A549 (cell line): ENCODE measurements at regions not wholly inside any gene's neighbourhood (a gene's known extent, or its start where the extent isn't known, plus 50 kb on each side); places are given as distances from the start of the nearest gene placed in this dataset.

ENCODE experiments used
- KDM5A ChIP-seq: fragments of 200-600 bp; sonication (generic); IDR thresholded peaks from 2 replicates; pipeline ENCODE4 v1.6.1; 2016; ENCODE audit warnings: antibody characterized with exemption, mild to moderate bottlenecking
- ZFP36 ChIP-seq: fragments of 450-650 bp; IDR thresholded peaks from 2 replicates; pipeline ENCODE4 v1.6.1; 2014; ENCODE audit warnings: borderline replicate concordance; ENCODE audit not compliant: partially characterized antibody
- TF ChIP-seq, protein P1 (sequence below): fragments of >200 bp; sonication (Bioruptor Twin); formaldehyde crosslinking; IDR thresholded peaks from 3 replicates; pipeline ENCODE4 v1.5.1; 2016

GRCh38 chr20:47854687-47855212, 69.5 kb upstream of the SULF2 start:
- TF ChIP-seq, protein P1, sequence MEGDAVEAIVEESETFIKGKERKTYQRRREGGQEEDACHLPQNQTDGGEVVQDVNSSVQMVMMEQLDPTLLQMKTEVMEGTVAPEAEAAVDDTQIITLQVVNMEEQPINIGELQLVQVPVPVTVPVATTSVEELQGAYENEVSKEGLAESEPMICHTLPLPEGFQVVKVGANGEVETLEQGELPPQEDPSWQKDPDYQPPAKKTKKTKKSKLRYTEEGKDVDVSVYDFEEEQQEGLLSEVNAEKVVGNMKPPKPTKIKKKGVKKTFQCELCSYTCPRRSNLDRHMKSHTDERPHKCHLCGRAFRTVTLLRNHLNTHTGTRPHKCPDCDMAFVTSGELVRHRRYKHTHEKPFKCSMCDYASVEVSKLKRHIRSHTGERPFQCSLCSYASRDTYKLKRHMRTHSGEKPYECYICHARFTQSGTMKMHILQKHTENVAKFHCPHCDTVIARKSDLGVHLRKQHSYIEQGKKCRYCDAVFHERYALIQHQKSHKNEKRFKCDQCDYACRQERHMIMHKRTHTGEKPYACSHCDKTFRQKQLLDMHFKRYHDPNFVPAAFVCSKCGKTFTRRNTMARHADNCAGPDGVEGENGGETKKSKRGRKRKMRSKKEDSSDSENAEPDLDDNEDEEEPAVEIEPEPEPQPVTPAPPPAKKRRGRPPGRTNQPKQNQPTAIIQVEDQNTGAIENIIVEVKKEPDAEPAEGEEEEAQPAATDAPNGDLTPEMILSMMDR, result peak; percentile 44
- TF ChIP-seq ZFP36, result no peak
- TF ChIP-seq KDM5A, result no peak
